CD4-positive, alpha-beta memory T cell (primary cell): ENCODE measurements at regions not wholly inside any gene's neighbourhood (a gene's known extent, or its start where the extent isn't known, plus 50 kb on each side); places are given as distances from the start of the nearest gene placed in this dataset.
"Not testable (repeated sequence)": the region's sequence is repeated elsewhere in the genome, so short reads cannot be mapped to it uniquely, and the experiment has no call there.

Experiments used
- CTCF ChIA-PET: fragments of 350-600 bp; sonication (Branson Sonifier 250); formaldehyde crosslinking; loops from one replicate; lab custom pipeline; 2021; ENCODE audit warnings: inconsistent platforms; ENCODE audit not compliant: partially characterized antibody; lab: Charles Lee
- POLR2A ChIA-PET: fragments of 350-600 bp; sonication (Branson Sonifier 250); formaldehyde crosslinking; loops from one replicate; lab custom pipeline; 2021; ENCODE audit not compliant: partially characterized antibody; lab: Charles Lee
- DNase-seq, 5 donors: peaks; one replicate each; pipeline versions ENCODE4 v3.0.0 to v3.0.0-alpha.2; 2020 to 2022; ENCODE audit warnings: mixed read lengths in 1 of 5
- H3K27ac ChIP-seq: one replicate; pipeline ENCODE4 v1.7.0; 2013; ENCODE audit warnings: low read depth, low read length
- H3K27me3 ChIP-seq: 2 replicates; pipeline ENCODE4 v1.7.0; 2013; ENCODE audit warnings: mild to moderate bottlenecking, low read length, moderate library complexity; ENCODE audit not compliant: insufficient read depth
- H3K36me3 ChIP-seq: 2 replicates; pipeline ENCODE4 v1.7.0; 2013; ENCODE audit warnings: mild to moderate bottlenecking, low read length, moderate library complexity; ENCODE audit not compliant: insufficient read depth
- H3K4me1 ChIP-seq: 2 replicates; pipeline ENCODE4 v1.7.0; 2013; ENCODE audit warnings: mild to moderate bottlenecking, low read length, moderate library complexity; ENCODE audit not compliant: insufficient read depth
- H3K4me3 ChIP-seq, 2 donors: one replicate each; pipeline ENCODE4 v1.7.0; 2013; ENCODE audit warnings: low read length in 2 of 2, mild to moderate bottlenecking in 1 of 2
- H3K9me3 ChIP-seq, 2 donors: one replicate each; pipeline ENCODE4 v1.7.0; 2013; ENCODE audit warnings: low read length in 2 of 2, control low read depth in 1 of 2; ENCODE audit not compliant: control insufficient read depth in 1 of 2
- H3K27ac Mint-ChIP-seq, 7 donors: one replicate each; pipeline ENCODE4 v1.8.0; 2020 to 2021; ENCODE audit warnings: mixed read lengths in 7 of 7, mild to moderate bottlenecking in 6 of 7, inconsistent platforms in 3 of 7, moderate library complexity in 3 of 7
- H3K27me3 Mint-ChIP-seq, 2 donors: one replicate each; pipeline ENCODE4 v1.8.0; 2020 to 2021; ENCODE audit warnings: mixed read lengths in 2 of 2
- H3K36me3 Mint-ChIP-seq, 2 donors: one replicate each; pipeline ENCODE4 v1.8.0; 2020 to 2021; ENCODE audit warnings: mixed read lengths in 2 of 2, inconsistent platforms in 1 of 2, mild to moderate bottlenecking in 1 of 2
- H3K4me1 Mint-ChIP-seq, 4 donors: one replicate each; pipeline ENCODE4 v1.8.0; 2020 to 2021; ENCODE audit warnings: mixed read lengths in 4 of 4, mild to moderate bottlenecking in 1 of 4
- H3K4me3 Mint-ChIP-seq, 8 donors: one replicate each; pipeline ENCODE4 v1.8.0; 2020 to 2021; ENCODE audit warnings: mixed read lengths in 8 of 8, mild to moderate bottlenecking in 7 of 8, moderate library complexity in 6 of 8, inconsistent platforms in 3 of 8
- H3K9me3 Mint-ChIP-seq, 8 donors: one replicate each; pipeline ENCODE4 v1.8.0; 2020 to 2021; ENCODE audit warnings: mixed read lengths in 8 of 8, mild to moderate bottlenecking in 5 of 8, inconsistent platforms in 3 of 8, moderate library complexity in 1 of 8
- intact Hi-C: fragments of 100-400 bp; cut with micrococcal nuclease; formaldehyde crosslinking; loops from one replicate; pipeline ENCODE4 v1.15.1; 2023

GRCh38 chr3:28140664-28141063 is 100.8 kb upstream of the CMC1 start:
- no peak overlapping the region for H3K4me3 Mint-ChIP-seq
- POLR2A ChIA-PET: no interaction called here
- H3K4me1 Mint-ChIP-seq: peaks cover 0 to 7% (median 2%) of the 10 kb centered on the region in 4 donors

DNA sequence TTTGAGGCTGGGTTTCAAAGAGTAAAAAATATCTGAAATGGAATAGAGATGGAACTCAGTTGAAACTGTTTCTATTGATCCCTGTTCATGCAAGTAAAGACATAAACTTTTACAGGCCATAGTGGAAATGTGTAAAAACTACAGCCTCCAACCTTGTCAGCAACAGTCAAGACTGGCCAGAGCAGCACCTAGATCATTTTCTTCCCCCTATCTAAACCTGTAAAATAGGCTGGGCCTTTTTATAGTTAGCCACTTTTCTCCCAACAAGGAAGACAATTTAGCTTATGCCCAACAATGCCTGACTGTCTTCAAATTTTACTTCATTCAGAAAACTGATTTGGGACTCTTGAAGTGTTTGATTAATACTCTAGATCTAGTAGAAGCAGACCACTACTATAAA is 91.5 kb upstream of the CMC1 start:
- no peaks in the 10 kb centered on the region for H3K9me3 ChIP-seq
- no peak for DNase-seq
- H3K27ac Mint-ChIP-seq: no peak overlapping the region
- H3K4me3 ChIP-seq: no peak overlapping the region
- H3K27ac ChIP-seq: no peak overlapping the region
- ChIA-PET POLR2A (no interaction called here), CTCF (interaction anchor here (1.0 to 1.4 kb wide), 2 partner anchors 13 to 428 kb away, joined by 3 read pairs; partner anchors contain the start of gene EOMES)
- H3K36me3 Mint-ChIP-seq: no peaks in the 10 kb centered on the region
- peaks cover 0 to 8% (median 5%) of the 10 kb centered on the region in 8 donors for H3K9me3 Mint-ChIP-seq
- H3K36me3 ChIP-seq: no peaks in the 10 kb centered on the region
- H3K4me1 ChIP-seq: peaks cover 11% of the 10 kb centered on the region
- H3K4me1 Mint-ChIP-seq: peaks cover 6 to 19% (median 10%) of the 10 kb centered on the region in 4 donors
- H3K27me3 Mint-ChIP-seq: no peaks in the 10 kb centered on the region
- intact Hi-C loops: loop anchor here (5.0 kb wide), 1 partner anchor 428 kb away; the partner anchor contains the start of gene EOMES
- H3K4me3 Mint-ChIP-seq: no peak overlapping the region
- no peaks in the 10 kb centered on the region for H3K27me3 ChIP-seq

More at GRCh38 chr3:28140664-28141063, 100.8 kb upstream of the CMC1 start:
- Histone ChIP-seq H3K27ac (no peak overlapping the region), H3K4me1 (no peaks in the 10 kb centered on the region), H3K4me3 (no peak overlapping the region), H3K9me3 (no peaks in the 10 kb centered on the region), H3K36me3 (no peaks in the 10 kb centered on the region), H3K27me3 (no peaks in the 10 kb centered on the region)
- Mint-ChIP-seq H3K27ac (no peak overlapping the region), H3K36me3 (no peaks in the 10 kb centered on the region), H3K27me3 (no peaks in the 10 kb centered on the region), H3K9me3 (peaks cover 0 to 3% (median 0%) of the 10 kb centered on the region in 8 donors)
- intact Hi-C loops: no loop called here
- DNase-seq: no peak
- CTCF ChIA-PET: interaction anchor here (1.9 kb wide), 1 partner anchor 12 kb away, joined by 5 read pairs; no protein-coding TSS in a partner anchor

DNA sequence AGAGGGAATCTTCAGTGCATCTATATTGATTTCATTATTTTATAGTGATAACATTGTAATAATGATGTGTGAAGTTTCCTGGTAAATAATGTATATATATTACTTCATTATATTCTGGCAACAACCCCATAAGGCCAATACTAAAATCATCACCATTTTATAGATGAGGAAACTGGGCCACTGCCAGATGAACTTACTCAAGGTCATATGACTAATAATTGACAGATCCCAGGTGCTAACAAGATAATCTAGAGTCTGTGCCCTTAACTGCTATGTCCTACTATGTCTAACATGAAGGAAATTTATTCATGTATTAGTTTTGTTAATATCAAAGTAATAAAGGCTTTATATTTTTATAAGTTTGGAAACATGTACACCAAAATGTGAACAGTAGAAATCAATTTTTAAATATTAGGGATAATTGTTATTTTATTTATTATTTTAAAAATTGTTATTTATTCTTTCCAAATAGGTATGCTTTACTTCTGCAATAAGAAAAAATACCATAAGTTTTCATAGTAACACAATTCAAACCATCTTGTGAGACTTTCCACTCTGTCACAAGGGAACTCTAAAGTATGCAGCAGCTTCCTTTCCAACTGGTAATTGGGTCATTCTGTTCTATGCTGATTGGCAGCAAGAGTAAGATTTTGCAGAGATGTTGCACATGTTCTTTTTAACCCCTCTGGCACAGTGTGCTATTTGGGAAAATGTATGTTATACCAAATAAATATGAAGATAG is 90.8 kb upstream of the CMC1 start:
- peaks cover 11% of the 10 kb centered on the region for H3K4me1 ChIP-seq
- H3K9me3 Mint-ChIP-seq: peaks cover 0 to 9% (median 5%) of the 10 kb centered on the region in 8 donors
- CTCF ChIA-PET: no interaction called here
- H3K36me3 ChIP-seq: no peaks in the 10 kb centered on the region
- H3K27ac ChIP-seq: no peak overlapping the region
- H3K9me3 ChIP-seq: no peaks in the 10 kb centered on the region
- no peak for DNase-seq
- H3K27me3 Mint-ChIP-seq: peaks cover 0 to 1% of the 10 kb centered on the region in 2 donors
- peaks cover 0 to 4% of the 10 kb centered on the region in 2 donors for H3K36me3 Mint-ChIP-seq
- no peak overlapping the region for H3K4me3 ChIP-seq
- H3K27me3 ChIP-seq: no peaks in the 10 kb centered on the region
- H3K4me1 Mint-ChIP-seq: peaks cover 6 to 19% (median 10%) of the 10 kb centered on the region in 4 donors
- POLR2A ChIA-PET: no interaction called here
- H3K4me3 Mint-ChIP-seq: peak overlapping the region in 4 of 8 donors; percentile 21 to 61 (median 50)
- intact Hi-C loops: loop anchor here (5.0 kb wide), 1 partner anchor 428 kb away; the partner anchor contains the start of gene EOMES
- peak overlapping the region in 1 of 7 donors; percentile 33 for H3K27ac Mint-ChIP-seq

DNA sequence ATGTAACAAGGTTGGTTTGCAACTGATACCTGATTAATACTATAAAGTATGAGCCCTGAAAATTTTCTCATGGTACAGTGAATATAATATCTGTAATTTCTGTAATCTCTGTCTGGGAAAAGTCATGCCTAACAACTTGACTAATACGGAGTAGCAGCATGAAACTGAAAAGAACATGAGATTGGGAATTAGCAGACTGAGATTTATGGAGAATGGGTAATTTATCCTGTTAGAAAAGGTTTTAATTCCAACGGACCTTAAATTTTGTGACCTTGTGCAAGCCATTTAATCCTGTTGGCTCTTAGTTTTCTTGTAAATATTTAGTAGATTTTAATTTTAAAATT is 90.2 kb upstream of the CMC1 start:
- CTCF ChIA-PET: no interaction called here
- intact Hi-C loops: loop anchor here (5.0 kb wide), 1 partner anchor 429 kb away; the partner anchor contains the start of gene EOMES

GRCh38 chr3:28151608-28152228 is 89.7 kb upstream of the CMC1 start:
- no peaks in the 10 kb centered on the region for H3K9me3 ChIP-seq
- CTCF ChIA-PET: interaction anchor here (0.7 to 1.1 kb wide), 2 partner anchors 12 to 439 kb away, joined by 3 read pairs; no protein-coding TSS in a partner anchor
- Mint-ChIP-seq H3K27me3 (peaks cover 0 to 1% of the 10 kb centered on the region in 2 donors), H3K36me3 (peaks cover 0 to 4% of the 10 kb centered on the region in 2 donors), H3K27ac (peak overlapping the region in 5 of 7 donors; percentile 60 to 83 (median 72)), H3K4me3 (peak overlapping the region in 7 of 8 donors; percentile 44 to 79 (median 66)), H3K4me1 (peaks cover 6 to 19% (median 10%) of the 10 kb centered on the region in 4 donors), H3K9me3 (peaks cover 0 to 9% (median 5%) of the 10 kb centered on the region in 8 donors)
- no peaks in the 10 kb centered on the region for H3K27me3 ChIP-seq
- intact Hi-C loops: loop anchor here (5.0 kb wide), 1 partner anchor 429 kb away; the partner anchor contains the start of gene EOMES
- H3K27ac ChIP-seq: no peak overlapping the region
- no peak overlapping the region for H3K4me3 ChIP-seq
- peaks cover 11% of the 10 kb centered on the region for H3K4me1 ChIP-seq
- peak in 2 of 5 donors; percentile 1 to 2 for DNase-seq
- POLR2A ChIA-PET: no interaction called here
- no peaks in the 10 kb centered on the region for H3K36me3 ChIP-seq

More for the DNA sequence above, 90.2 kb upstream of the CMC1 start:
- H3K4me3 ChIP-seq: no peak overlapping the region
- no peak overlapping the region for H3K27ac ChIP-seq
- H3K4me3 Mint-ChIP-seq: peak overlapping the region in 4 of 8 donors; percentile 21 to 61 (median 50)
- H3K9me3 Mint-ChIP-seq: peaks cover 0 to 9% (median 5%) of the 10 kb centered on the region in 8 donors
- DNase-seq: no peak
- H3K4me1 Mint-ChIP-seq: peaks cover 6 to 19% (median 10%) of the 10 kb centered on the region in 4 donors
- H3K27me3 Mint-ChIP-seq: peaks cover 0 to 1% of the 10 kb centered on the region in 2 donors
- no peaks in the 10 kb centered on the region for H3K9me3 ChIP-seq
- POLR2A ChIA-PET: no interaction called here
- no peaks in the 10 kb centered on the region for H3K27me3 ChIP-seq
- H3K36me3 Mint-ChIP-seq: peaks cover 0 to 4% of the 10 kb centered on the region in 2 donors
- H3K36me3 ChIP-seq: no peaks in the 10 kb centered on the region
- peak overlapping the region in 1 of 7 donors; percentile 33 for H3K27ac Mint-ChIP-seq
- peaks cover 11% of the 10 kb centered on the region for H3K4me1 ChIP-seq

- intact Hi-C loops: no loop called here
- peaks cover 0 to 38% (median 22%) of the 10 kb centered on the region in 8 donors for H3K9me3 Mint-ChIP-seq
These were observed 85.8 kb upstream of the CMC1 start for GRCh38 chr3:28155631-28156030.

GRCh38 chr3:28156599-28156998 is 84.8 kb upstream of the CMC1 start:
- DNase-seq, H3K4me3 ChIP-seq, H3K36me3 ChIP-seq, H3K9me3 ChIP-seq, H3K27me3 ChIP-seq, H3K4me3 Mint-ChIP-seq, H3K36me3 Mint-ChIP-seq, H3K4me1 Mint-ChIP-seq, H3K27ac Mint-ChIP-seq, H3K27me3 Mint-ChIP-seq, intact Hi-C loops, H3K27ac ChIP-seq, H3K4me1 ChIP-seq, POLR2A ChIA-PET: not testable (repeated sequence)
- CTCF ChIA-PET: interaction anchor here (1.1 kb wide), 1 partner anchor 435 kb away, joined by 4 read pairs; the partner anchor contains the start of gene EOMES
- peaks cover 0 to 38% (median 22%) of the 10 kb centered on the region in 8 donors for H3K9me3 Mint-ChIP-seq

More at GRCh38 chr3:28155631-28156030, 85.8 kb upstream of the CMC1 start:
- H3K36me3 ChIP-seq: no peaks in the 10 kb centered on the region
- Mint-ChIP-seq H3K27me3 (peaks cover 0 to 1% of the 10 kb centered on the region in 2 donors), H3K4me1 (peaks cover 6 to 13% (median 9%) of the 10 kb centered on the region in 4 donors), H3K4me3 (no peak overlapping the region), H3K36me3 (peaks cover 0 to 4% of the 10 kb centered on the region in 2 donors), H3K27ac (no peak overlapping the region)
- ChIA-PET CTCF (no interaction called here), POLR2A (no interaction called here)
- no peak overlapping the region for H3K4me3 ChIP-seq
- no peaks in the 10 kb centered on the region for H3K27me3 ChIP-seq
- H3K9me3 ChIP-seq: no peaks in the 10 kb centered on the region
- DNase-seq: no peak
- no peak overlapping the region for H3K27ac ChIP-seq
- peaks cover 11% of the 10 kb centered on the region for H3K4me1 ChIP-seq
